Amygdala (tissue), 56 donors: ENCODE measurements at regions not wholly inside any gene's neighbourhood (a gene's known extent, or its start where the extent isn't known, plus 50 kb on each side); places are given as distances from the start of the nearest gene placed in this dataset.

Experiments used
- DNase-seq, 56 donors: peaks; one replicate each; lab custom pipeline; 2025; lab: John Stamatoyannopoulos, UW

GRCh38 chr7:81534446-81534845 is 235.4 kb downstream of the HGF start:
- DNase-seq = no peak

GRCh38 chr7:81533931-81534330 is 235.9 kb downstream of the HGF start:
- DNase-seq = no peak

- DNase-seq = no peak
These were observed 236.4 kb downstream of the HGF start for GRCh38 chr7:81533426-81533825.

GRCh38 chr7:81529785-81530184 is 240.1 kb downstream of the HGF start:
- DNase-seq = no peak

- no peak for DNase-seq
These were observed 242.2 kb downstream of the HGF start for GRCh38 chr7:81527651-81528050.

- DNase-seq = no peak
These were observed 242.9 kb downstream of the HGF start for GRCh38 chr7:81526971-81527370.

- DNase-seq = no peak
These were observed 244.0 kb downstream of the HGF start for GRCh38 chr7:81525841-81526240.

GRCh38 chr7:81519886-81520285 is 250.0 kb downstream of the HGF start:
- DNase-seq = no peak

- DNase-seq = no peak
These were observed 252.9 kb downstream of the HGF start for GRCh38 chr7:81516898-81517297.

GRCh38 chr7:81515009-81515408 is 254.8 kb downstream of the HGF start:
- DNase-seq = no peak

GRCh38 chr7:81514546-81514945 is 255.3 kb downstream of the HGF start:
- no peak for DNase-seq

GRCh38 chr7:81510122-81510521 is 259.7 kb downstream of the HGF start:
- DNase-seq = no peak

- DNase-seq = no peak
These were observed 262.6 kb downstream of the HGF start for GRCh38 chr7:81507221-81507620.

- no peak for DNase-seq
These were observed 263.2 kb downstream of the HGF start for GRCh38 chr7:81506609-81507008.

GRCh38 chr7:81503771-81504170 is 266.1 kb downstream of the HGF start:
- DNase-seq = no peak

- no peak for DNase-seq
These were observed 266.5 kb downstream of the HGF start for GRCh38 chr7:81503336-81503735.

GRCh38 chr7:81501220-81501619 is 268.6 kb downstream of the HGF start:
- DNase-seq = no peak

GRCh38 chr7:81500631-81501030 is 269.2 kb downstream of the HGF start:
- DNase-seq = no peak

GRCh38 chr7:81499262-81500116 is 270.4 kb downstream of the HGF start:
- DNase-seq = peak in 9 of 56 donors; percentile 4 to 70 (median 8)

- no peak for DNase-seq
These were observed 271.7 kb downstream of the HGF start for GRCh38 chr7:81498176-81498575.

- no peak for DNase-seq
These were observed 276.9 kb downstream of the HGF start for GRCh38 chr7:81492910-81493309.

- DNase-seq = no peak
These were observed 277.6 kb downstream of the HGF start for GRCh38 chr7:81492240-81492639.

GRCh38 chr7:81491573-81491972 is 278.3 kb downstream of the HGF start:
- DNase-seq = no peak
